ENCODE measurements at regions not wholly inside any gene's neighbourhood (a gene's known extent, or its start where the extent isn't known, plus 50 kb on each side); places are given as distances from the start of the nearest gene placed in this dataset.

GRCh38 chr3:8095724-8096123, 405.9 kb upstream of the LMCD1 start:
- in situ Hi-C loops (cut with HindIII; ENCODE audit: low pct_unique_long_range_greater_than_20kb, low sequenced_read_pairs) = no loop called here
- Histone ChIP-seq H3K27ac (ENCODE audit: low read length) (no peak overlapping the region), H3K9me3 (ENCODE audit: control insufficient read depth, insufficient read depth, low read depth, low read length) (no peaks in the 10 kb centered on the region), H3K4me3 (ENCODE audit: low read depth in 2 of 2, low read length in 2 of 2) (no peak overlapping the region), H3K27me3 (ENCODE audit: control insufficient read depth, insufficient read depth, low read length) (no peaks in the 10 kb centered on the region), H3K36me3 (ENCODE audit: control insufficient read depth, insufficient read depth, low read length) (no peaks in the 10 kb centered on the region), H3K4me1 (ENCODE audit: control insufficient read depth, insufficient read depth, low read length) (no peaks in the 10 kb centered on the region)
- BruUV-seq (replicated peaks) = no TSS peak
- TF ChIP-seq REST (IDR thresholded peaks at IDR 0.05; ENCODE audit: insufficient read depth in 1 of 2, low read depth in 2 of 2, low read length in 1 of 2) (no peak), POLR2AphosphoS5 (IDR thresholded peaks at IDR 0.05; ENCODE audit: low read depth, low read length) (no peak), SIN3A (IDR thresholded peaks at IDR 0.05; ENCODE audit: borderline replicate concordance, insufficient read depth, low read depth, low read length) (no peak), TCF7L2 (IDR thresholded peaks at IDR 0.05; ENCODE audit: low read depth, low read length) (no peak)
- TF ChIP-seq, protein P1, sequence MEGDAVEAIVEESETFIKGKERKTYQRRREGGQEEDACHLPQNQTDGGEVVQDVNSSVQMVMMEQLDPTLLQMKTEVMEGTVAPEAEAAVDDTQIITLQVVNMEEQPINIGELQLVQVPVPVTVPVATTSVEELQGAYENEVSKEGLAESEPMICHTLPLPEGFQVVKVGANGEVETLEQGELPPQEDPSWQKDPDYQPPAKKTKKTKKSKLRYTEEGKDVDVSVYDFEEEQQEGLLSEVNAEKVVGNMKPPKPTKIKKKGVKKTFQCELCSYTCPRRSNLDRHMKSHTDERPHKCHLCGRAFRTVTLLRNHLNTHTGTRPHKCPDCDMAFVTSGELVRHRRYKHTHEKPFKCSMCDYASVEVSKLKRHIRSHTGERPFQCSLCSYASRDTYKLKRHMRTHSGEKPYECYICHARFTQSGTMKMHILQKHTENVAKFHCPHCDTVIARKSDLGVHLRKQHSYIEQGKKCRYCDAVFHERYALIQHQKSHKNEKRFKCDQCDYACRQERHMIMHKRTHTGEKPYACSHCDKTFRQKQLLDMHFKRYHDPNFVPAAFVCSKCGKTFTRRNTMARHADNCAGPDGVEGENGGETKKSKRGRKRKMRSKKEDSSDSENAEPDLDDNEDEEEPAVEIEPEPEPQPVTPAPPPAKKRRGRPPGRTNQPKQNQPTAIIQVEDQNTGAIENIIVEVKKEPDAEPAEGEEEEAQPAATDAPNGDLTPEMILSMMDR (IDR thresholded peaks at IDR 0.05) = no peak; the same call in 1 of the 2 replicates
- ChIA-PET CTCF (no interaction called here), POLR2A (no interaction called here)
- ATAC-seq = no peak
- intact Hi-C loops (cut with micrococcal nuclease; ENCODE audit: unreplicated experiment) = no loop called here
- no peak for DNase-seq (ENCODE audit: low read depth, low spot score)

DNA sequence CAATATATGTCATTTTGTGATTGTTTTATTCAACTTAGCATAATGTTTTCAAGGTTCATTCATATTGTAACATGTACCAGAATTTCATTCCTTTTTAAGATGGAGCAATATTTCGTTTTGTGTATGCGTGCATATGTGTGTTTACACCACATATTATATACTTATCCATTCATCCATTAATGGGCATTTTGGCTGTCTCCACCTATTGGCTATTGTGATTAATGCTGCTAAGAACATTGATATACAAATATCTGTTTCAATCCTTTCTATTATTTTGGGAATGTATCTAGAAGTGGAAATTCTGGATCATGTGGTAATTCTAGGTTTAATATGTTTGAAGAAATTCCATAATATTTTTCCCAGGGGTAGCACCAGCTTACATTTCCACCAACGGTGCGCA, 403.9 kb upstream of the LMCD1 start:
- ATAC-seq = no peak
- Histone ChIP-seq H3K4me1 (ENCODE audit: control insufficient read depth, insufficient read depth, low read length) (no peaks in the 10 kb centered on the region), H3K4me3 (ENCODE audit: low read depth in 2 of 2, low read length in 2 of 2) (no peak overlapping the region), H3K27ac (ENCODE audit: low read length) (no peak overlapping the region), H3K9me3 (ENCODE audit: control insufficient read depth, insufficient read depth, low read depth, low read length) (no peaks in the 10 kb centered on the region), H3K36me3 (ENCODE audit: control insufficient read depth, insufficient read depth, low read length) (no peaks in the 10 kb centered on the region), H3K27me3 (ENCODE audit: control insufficient read depth, insufficient read depth, low read length) (no peaks in the 10 kb centered on the region)
- intact Hi-C loops (cut with micrococcal nuclease; ENCODE audit: unreplicated experiment) (no loop called here), in situ Hi-C loops (cut with HindIII; ENCODE audit: low pct_unique_long_range_greater_than_20kb, low sequenced_read_pairs) (no loop called here)
- ChIA-PET CTCF (no interaction called here), POLR2A (no interaction called here)
- TF ChIP-seq TCF7L2 (IDR thresholded peaks at IDR 0.05; ENCODE audit: low read depth, low read length) = no peak
- BruUV-seq (replicated peaks) = no TSS peak
- DNase-seq (ENCODE audit: low read depth, low spot score) = no peak

GRCh38 chr3:8103954-8104353, 397.7 kb upstream of the LMCD1 start:
- BruUV-seq (replicated peaks) = no TSS peak
- no peak for ATAC-seq
- Histone ChIP-seq H3K4me3 (ENCODE audit: low read depth in 2 of 2, low read length in 2 of 2) (no peak overlapping the region), H3K36me3 (ENCODE audit: control insufficient read depth, insufficient read depth, low read length) (no peaks in the 10 kb centered on the region), H3K9me3 (ENCODE audit: control insufficient read depth, insufficient read depth, low read depth, low read length) (no peaks in the 10 kb centered on the region), H3K27ac (ENCODE audit: low read length) (no peak overlapping the region), H3K4me1 (ENCODE audit: control insufficient read depth, insufficient read depth, low read length) (no peaks in the 10 kb centered on the region), H3K27me3 (ENCODE audit: control insufficient read depth, insufficient read depth, low read length) (no peaks in the 10 kb centered on the region)
- TF ChIP-seq POLR2AphosphoS5 (IDR thresholded peaks at IDR 0.05; ENCODE audit: low read depth, low read length) (no peak), SIN3A (IDR thresholded peaks at IDR 0.05; ENCODE audit: borderline replicate concordance, insufficient read depth, low read depth, low read length) (no peak), REST (IDR thresholded peaks at IDR 0.05; ENCODE audit: insufficient read depth in 1 of 2, low read depth in 2 of 2, low read length in 1 of 2) (no peak), TCF7L2 (IDR thresholded peaks at IDR 0.05; ENCODE audit: low read depth, low read length) (no peak)
- TF ChIP-seq, protein P1 (IDR thresholded peaks at IDR 0.05) = no peak
- DNase-seq (ENCODE audit: low read depth, low spot score) = no peak
- in situ Hi-C loops (cut with HindIII; ENCODE audit: low pct_unique_long_range_greater_than_20kb, low sequenced_read_pairs) (no loop called here), intact Hi-C loops (cut with micrococcal nuclease; ENCODE audit: unreplicated experiment) (no loop called here)
- ChIA-PET POLR2A (no interaction called here), CTCF (no interaction called here)
